ENCODE measurements at regions not wholly inside any gene's neighbourhood (a gene's known extent, or its start where the extent isn't known, plus 50 kb on each side); places are given as distances from the start of the nearest gene placed in this dataset.
"Not testable (repeated sequence)": the region's sequence is repeated elsewhere in the genome, so short reads cannot be mapped to it uniquely, and the experiment has no call there.

GRCh38 chr16:63663155-63663554, 1458.7 kb downstream of the CDH11 start:
- Histone ChIP-seq H3K27ac (no peak overlapping the region), H3K9ac (ENCODE audit: low read depth in 2 of 2, low read length in 2 of 2) (no peak overlapping the region), H3K9me3 (no peaks in the 10 kb centered on the region), H3K27me3 (no peaks in the 10 kb centered on the region), H3K4me1 (no peaks in the 10 kb centered on the region), H3K36me3 (no peaks in the 10 kb centered on the region), H3K4me3 (no peak overlapping the region)
- intact Hi-C loops (cut with DNase I), result no loop called here
- DNase-seq, result no peak
- TF ChIP-seq CTCF (IDR thresholded peaks at IDR 0.05), result no peak

GRCh38 chr16:63655846-63656245, 1466.0 kb downstream of the CDH11 start:
- no peak for DNase-seq
- Histone ChIP-seq H3K36me3 (no peaks in the 10 kb centered on the region), H3K27ac (no peak overlapping the region), H3K4me1 (no peaks in the 10 kb centered on the region), H3K4me3 (no peak overlapping the region), H3K27me3 (no peaks in the 10 kb centered on the region), H3K9ac (ENCODE audit: low read depth in 2 of 2, low read length in 2 of 2) (no peak overlapping the region), H3K9me3 (no peaks in the 10 kb centered on the region)
- intact Hi-C loops (cut with DNase I), result no loop called here
- no peak for TF ChIP-seq CTCF (IDR thresholded peaks at IDR 0.05)

- DNase-seq, result no peak
- no peaks in the 10 kb centered on the region for H3K9me3 ChIP-seq
- H3K9ac ChIP-seq (ENCODE audit: low read depth in 2 of 2, low read length in 2 of 2), result no peak overlapping the region
- intact Hi-C loops (cut with DNase I), result no loop called here
- no peaks in the 10 kb centered on the region for H3K27me3 ChIP-seq
- no peaks in the 10 kb centered on the region for H3K4me1 ChIP-seq
- TF ChIP-seq CTCF (IDR thresholded peaks at IDR 0.05), result no peak
- no peaks in the 10 kb centered on the region for H3K36me3 ChIP-seq
- no peak overlapping the region for H3K4me3 ChIP-seq
- no peak overlapping the region for H3K27ac ChIP-seq
Measured at GRCh38 chr16:63653044-63653839, 1468.6 kb downstream of the CDH11 start.

- DNase-seq, result no peak
- Histone ChIP-seq H3K9ac (ENCODE audit: low read depth in 2 of 2, low read length in 2 of 2) (no peak overlapping the region), H3K9me3 (no peaks in the 10 kb centered on the region), H3K27ac (no peak overlapping the region), H3K4me1 (no peaks in the 10 kb centered on the region), H3K36me3 (no peaks in the 10 kb centered on the region), H3K4me3 (no peak overlapping the region), H3K27me3 (no peaks in the 10 kb centered on the region)
- intact Hi-C loops (cut with DNase I), result no loop called here
- TF ChIP-seq CTCF (IDR thresholded peaks at IDR 0.05), result no peak
Measured at GRCh38 chr16:63652091-63652490, 1469.8 kb downstream of the CDH11 start.

- no peak for DNase-seq
- no peaks in the 10 kb centered on the region for H3K9me3 ChIP-seq
- intact Hi-C loops (cut with DNase I), result no loop called here
Measured at GRCh38 chr16:63650550-63650949, 1471.3 kb downstream of the CDH11 start.

GRCh38 chr16:63633706-63634445, 1488.0 kb downstream of the CDH11 start:
- DNase-seq; H3K9ac ChIP-seq (ENCODE audit: low read depth in 2 of 2, low read length in 2 of 2); H3K36me3 ChIP-seq; H3K4me3 ChIP-seq; H3K9me3 ChIP-seq; H3K27me3 ChIP-seq; intact Hi-C loops (cut with DNase I); H3K27ac ChIP-seq; H3K4me1 ChIP-seq: not testable (repeated sequence)

More at GRCh38 chr16:63650550-63650949, 1471.3 kb downstream of the CDH11 start:
- no peak overlapping the region for H3K9ac ChIP-seq (ENCODE audit: low read depth in 2 of 2, low read length in 2 of 2)
- H3K4me1 ChIP-seq, result no peaks in the 10 kb centered on the region
- no peaks in the 10 kb centered on the region for H3K27me3 ChIP-seq
- no peaks in the 10 kb centered on the region for H3K36me3 ChIP-seq
- TF ChIP-seq CTCF (IDR thresholded peaks at IDR 0.05), result no peak
- H3K4me3 ChIP-seq, result no peak overlapping the region
- no peak overlapping the region for H3K27ac ChIP-seq

Data from colonic mucosa (tissue), 4 donors.